Tibial artery (tissue), 4 donors: ENCODE measurements at regions not wholly inside any gene's neighbourhood (a gene's known extent, or its start where the extent isn't known, plus 50 kb on each side); places are given as distances from the start of the nearest gene placed in this dataset.

Experiments used
- DNase-seq, 2 donors: peaks; one replicate each; pipeline ENCODE4 v3.0.0-alpha.2; 2019
- H3K27ac ChIP-seq, 2 donors: fragments of 200-600 bp; sonication (generic) in 1 of 2; 1 replicate in 1 of 2; 2 replicates in 1 of 2; pipeline ENCODE4 v1.5.1; 2018 to 2019; ENCODE audit warnings: mild to moderate bottlenecking in 1 of 2
- H3K27me3 ChIP-seq, 2 donors: fragments of 200-600 bp; sonication (generic) in 1 of 2; one replicate each; pipeline versions ENCODE4 v1.5.1 to v1.6.0; 2016 to 2019
- H3K36me3 ChIP-seq, 3 donors: fragments of 200-600 bp; sonication (generic) in 2 of 3; one replicate each; pipeline ENCODE4 v1.5.1; 2016 to 2019; ENCODE audit warnings: mild to moderate bottlenecking in 2 of 3
- H3K4me1 ChIP-seq, 4 donors: fragments of 200-600 bp; sonication (generic) in 2 of 4; 1 replicate in 3 of 4; 2 replicates in 1 of 4; pipeline ENCODE4 v1.5.1; 2016 to 2019
- H3K4me3 ChIP-seq, 2 donors: fragments of 200-600 bp; sonication (generic) in 1 of 2; 1 replicate in 1 of 2; 2 replicates in 1 of 2; pipeline ENCODE4 v1.5.1; 2018 to 2019; ENCODE audit warnings: mild to moderate bottlenecking in 2 of 2
- H3K9me3 ChIP-seq, 3 donors: fragments of 200-600 bp; sonication (generic) in 1 of 3; one replicate each; pipeline ENCODE4 v1.5.1; 2016 to 2019
- CTCF ChIP-seq, 2 experiments: fragments of 200-600 bp in 1 of 2; fragments of 450-650 bp in 1 of 2; IDR thresholded peaks; one replicate each; pipeline ENCODE4 v1.5.1; 2017 to 2019; ENCODE audit warnings: antibody characterized with exemption in 2 of 2, mild to moderate bottlenecking in 1 of 2, moderate library complexity in 1 of 2
- intact Hi-C: fragments of 100-400 bp; cut with DNase I; formaldehyde crosslinking; loops from one replicate; pipeline ENCODE4 v1.15.0; 2023; ENCODE audit warnings: low total_unique reads

GRCh38 chr15:46620392-46621013 lies 985.7 kb downstream of the SQOR start:
- H3K4me3 ChIP-seq: no peak overlapping the region
- H3K9me3 ChIP-seq: peaks cover 0 to 2% (median 0%) of the 10 kb centered on the region in 3 donors
- TF ChIP-seq CTCF (IDR thresholded peaks at IDR 0.05): no peak
- no peaks in the 10 kb centered on the region for H3K4me1 ChIP-seq
- intact Hi-C loops: no loop called here
- DNase-seq: no peak
- H3K27me3 ChIP-seq: no peaks in the 10 kb centered on the region
- H3K27ac ChIP-seq: no peak overlapping the region
- H3K36me3 ChIP-seq: no peaks in the 10 kb centered on the region

GRCh38 chr15:46622851-46623250 lies 988.0 kb downstream of the SQOR start:
- H3K27me3 ChIP-seq: no peaks in the 10 kb centered on the region
- no peaks in the 10 kb centered on the region for H3K36me3 ChIP-seq
- intact Hi-C loops: no loop called here
- no peak for TF ChIP-seq CTCF (IDR thresholded peaks at IDR 0.05)
- no peak for DNase-seq
- H3K4me1 ChIP-seq: no peaks in the 10 kb centered on the region
- H3K27ac ChIP-seq: no peak overlapping the region
- no peak overlapping the region for H3K4me3 ChIP-seq
- peaks cover 0 to 6% (median 0%) of the 10 kb centered on the region in 3 donors for H3K9me3 ChIP-seq

GRCh38 chr15:46636206-46636605 lies 1001.4 kb downstream of the SQOR start:
- no peak for DNase-seq
- no peaks in the 10 kb centered on the region for H3K27me3 ChIP-seq
- H3K36me3 ChIP-seq: no peaks in the 10 kb centered on the region
- intact Hi-C loops: no loop called here
- no peak overlapping the region for H3K27ac ChIP-seq
- no peak for TF ChIP-seq CTCF (IDR thresholded peaks at IDR 0.05)
- H3K9me3 ChIP-seq: no peaks in the 10 kb centered on the region
- H3K4me3 ChIP-seq: no peak overlapping the region
- no peaks in the 10 kb centered on the region for H3K4me1 ChIP-seq

GRCh38 chr15:46644501-46645481 lies 1010.0 kb downstream of the SQOR start:
- no peaks in the 10 kb centered on the region for H3K27me3 ChIP-seq
- no peak overlapping the region for H3K27ac ChIP-seq
- H3K4me3 ChIP-seq: no peak overlapping the region
- H3K9me3 ChIP-seq: no peaks in the 10 kb centered on the region
- H3K4me1 ChIP-seq: no peaks in the 10 kb centered on the region
- H3K36me3 ChIP-seq: no peaks in the 10 kb centered on the region
- no peak for TF ChIP-seq CTCF (IDR thresholded peaks at IDR 0.05)
- DNase-seq: no peak
- intact Hi-C loops: no loop called here

GRCh38 chr15:46646490-46646889 lies 1011.7 kb downstream of the SQOR start:
- H3K27me3 ChIP-seq: no peaks in the 10 kb centered on the region
- intact Hi-C loops: no loop called here
- no peak overlapping the region for H3K4me3 ChIP-seq
- no peak for TF ChIP-seq CTCF (IDR thresholded peaks at IDR 0.05)
- no peaks in the 10 kb centered on the region for H3K36me3 ChIP-seq
- no peaks in the 10 kb centered on the region for H3K4me1 ChIP-seq
- no peak for DNase-seq
- H3K9me3 ChIP-seq: no peaks in the 10 kb centered on the region
- H3K27ac ChIP-seq: no peak overlapping the region
